ENCODE measurements at regions not wholly inside any gene's neighbourhood (a gene's known extent, or its start where the extent isn't known, plus 50 kb on each side); places are given as distances from the start of the nearest gene placed in this dataset.

DNA sequence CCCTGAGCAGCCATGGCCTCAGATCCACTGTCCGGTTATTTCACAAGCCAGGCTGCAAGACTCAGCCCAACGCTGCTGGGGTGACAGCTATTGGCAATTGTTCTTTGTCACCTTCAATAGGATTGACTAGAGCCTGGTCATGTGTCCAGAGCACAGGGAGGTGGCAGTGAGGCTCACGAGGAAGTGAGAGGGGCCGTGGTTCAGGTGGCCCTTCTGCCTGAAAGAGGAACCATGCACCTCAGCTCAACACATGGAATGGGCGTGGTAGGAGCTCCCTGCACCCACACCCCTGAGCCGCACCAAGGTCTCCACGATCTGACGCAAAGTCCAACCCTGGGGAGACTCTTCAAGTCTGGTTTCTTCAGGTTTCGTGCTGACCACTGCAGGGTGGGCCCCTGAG lies 184.8 kb upstream of the CDH4 start:
- Histone ChIP-seq H3K36me3 (ENCODE audit: insufficient read depth, low read length) (no peaks in the 10 kb centered on the region), H3K79me2 (ENCODE audit: insufficient read depth, low read depth, low read length) (no peaks in the 10 kb centered on the region), H3K9me2 (ENCODE audit: insufficient read depth, low read length) (no peaks in the 10 kb centered on the region), H3K4me3 (ENCODE audit: low read depth, low read length, poor library complexity, severe bottlenecking) (no peak overlapping the region), H3K4me2 (ENCODE audit: low read length) (no peak overlapping the region), H4K20me1 (ENCODE audit: insufficient read depth, low read length) (no peaks in the 10 kb centered on the region), H3K4me1 (ENCODE audit: insufficient read depth, low read length, poor library complexity, severe bottlenecking) (no peaks in the 10 kb centered on the region), H2AFZ (ENCODE audit: low read length) (no peak overlapping the region), H3K9me3 (ENCODE audit: low read length) (no peaks in the 10 kb centered on the region), H3K27ac (ENCODE audit: low read depth, low read length, poor library complexity, severe bottlenecking) (no peak overlapping the region)
- intact Hi-C loops (cut with micrococcal nuclease; ENCODE audit: unreplicated experiment), result no loop called here
- ChIA-PET CTCF (ENCODE audit: unreplicated experiment) (no interaction called here), POLR2A (no interaction called here)
- no peak for DNase-seq (ENCODE audit: low spot score)
- TF ChIP-seq, protein P1, sequence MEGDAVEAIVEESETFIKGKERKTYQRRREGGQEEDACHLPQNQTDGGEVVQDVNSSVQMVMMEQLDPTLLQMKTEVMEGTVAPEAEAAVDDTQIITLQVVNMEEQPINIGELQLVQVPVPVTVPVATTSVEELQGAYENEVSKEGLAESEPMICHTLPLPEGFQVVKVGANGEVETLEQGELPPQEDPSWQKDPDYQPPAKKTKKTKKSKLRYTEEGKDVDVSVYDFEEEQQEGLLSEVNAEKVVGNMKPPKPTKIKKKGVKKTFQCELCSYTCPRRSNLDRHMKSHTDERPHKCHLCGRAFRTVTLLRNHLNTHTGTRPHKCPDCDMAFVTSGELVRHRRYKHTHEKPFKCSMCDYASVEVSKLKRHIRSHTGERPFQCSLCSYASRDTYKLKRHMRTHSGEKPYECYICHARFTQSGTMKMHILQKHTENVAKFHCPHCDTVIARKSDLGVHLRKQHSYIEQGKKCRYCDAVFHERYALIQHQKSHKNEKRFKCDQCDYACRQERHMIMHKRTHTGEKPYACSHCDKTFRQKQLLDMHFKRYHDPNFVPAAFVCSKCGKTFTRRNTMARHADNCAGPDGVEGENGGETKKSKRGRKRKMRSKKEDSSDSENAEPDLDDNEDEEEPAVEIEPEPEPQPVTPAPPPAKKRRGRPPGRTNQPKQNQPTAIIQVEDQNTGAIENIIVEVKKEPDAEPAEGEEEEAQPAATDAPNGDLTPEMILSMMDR (conservative IDR thresholded peaks at IDR 0.05; ENCODE audit: low read length), result no peak
- TF ChIP-seq EZH2phosphoT487 (IDR thresholded peaks at IDR 0.05; ENCODE audit: borderline replicate concordance, low read depth, low read length), result no peak
- no TSS peak for BruUV-seq (replicated peaks)

DNA sequence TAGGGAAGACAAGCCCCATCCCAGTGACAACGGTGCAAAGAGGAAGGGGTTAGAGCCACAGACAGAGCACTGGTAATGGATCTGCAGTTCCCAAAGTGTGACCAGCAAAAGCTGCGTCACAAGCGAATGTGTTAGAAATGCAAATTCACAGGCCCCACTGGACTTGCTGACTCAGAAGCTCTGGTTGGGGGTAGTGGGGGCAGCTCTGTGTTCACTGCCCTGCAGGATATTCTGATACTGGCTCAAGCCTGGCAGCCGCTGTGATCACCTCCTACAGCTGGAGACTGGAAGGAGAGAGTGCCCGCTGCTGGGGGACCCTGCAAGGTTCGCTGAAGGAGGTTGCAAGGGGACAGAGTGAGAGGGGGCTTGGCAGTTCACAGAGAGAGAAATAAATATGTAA lies 179.7 kb upstream of the CDH4 start:
- no peaks in the 10 kb centered on the region for H3K79me2 ChIP-seq (ENCODE audit: insufficient read depth, low read depth, low read length)
- ChIA-PET POLR2A (no interaction called here), CTCF (ENCODE audit: unreplicated experiment) (no interaction called here)
- no peaks in the 10 kb centered on the region for H3K36me3 ChIP-seq (ENCODE audit: insufficient read depth, low read length)
- intact Hi-C loops (cut with micrococcal nuclease; ENCODE audit: unreplicated experiment), result no loop called here
- no TSS peak for BruUV-seq (replicated peaks)
- DNase-seq (ENCODE audit: low spot score), result no peak
- H3K4me2 ChIP-seq (ENCODE audit: low read length), result no peak overlapping the region
- no peak overlapping the region for H2AFZ ChIP-seq (ENCODE audit: low read length)
- no peaks in the 10 kb centered on the region for H3K9me3 ChIP-seq (ENCODE audit: low read length)
- H3K4me1 ChIP-seq (ENCODE audit: insufficient read depth, low read length, poor library complexity, severe bottlenecking), result no peaks in the 10 kb centered on the region
- H3K4me3 ChIP-seq (ENCODE audit: low read depth, low read length, poor library complexity, severe bottlenecking), result no peak overlapping the region
- H4K20me1 ChIP-seq (ENCODE audit: insufficient read depth, low read length), result no peaks in the 10 kb centered on the region
- TF ChIP-seq, protein P1 (conservative IDR thresholded peaks at IDR 0.05; ENCODE audit: low read length), result no peak
- no peak for TF ChIP-seq EZH2phosphoT487 (IDR thresholded peaks at IDR 0.05; ENCODE audit: borderline replicate concordance, low read depth, low read length)
- H3K27ac ChIP-seq (ENCODE audit: low read depth, low read length, poor library complexity, severe bottlenecking), result no peak overlapping the region
- H3K9me2 ChIP-seq (ENCODE audit: insufficient read depth, low read length), result no peaks in the 10 kb centered on the region

DNA sequence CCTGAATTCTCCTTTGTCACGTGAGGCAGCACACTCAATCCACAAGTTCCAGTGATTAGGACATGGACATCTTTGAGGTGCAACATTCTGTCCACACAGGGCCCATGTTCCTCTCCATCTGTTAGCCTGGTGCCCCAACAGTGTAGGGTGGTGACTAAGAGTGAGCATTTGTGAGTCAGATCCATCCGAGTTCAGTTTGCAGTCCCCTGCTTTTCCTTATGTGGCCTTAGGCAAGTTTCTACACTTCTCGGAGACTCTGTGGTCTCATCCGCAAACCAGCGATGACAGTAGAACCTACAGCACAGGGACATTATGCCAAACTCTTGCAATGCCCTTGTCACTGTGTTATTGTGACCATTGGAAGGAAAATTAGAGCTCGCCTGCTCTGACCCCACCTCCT lies 178.7 kb upstream of the CDH4 start:
- BruUV-seq (replicated peaks), result no TSS peak
- Histone ChIP-seq H3K9me2 (ENCODE audit: insufficient read depth, low read length) (no peaks in the 10 kb centered on the region), H3K4me3 (ENCODE audit: low read depth, low read length, poor library complexity, severe bottlenecking) (no peak overlapping the region), H3K36me3 (ENCODE audit: insufficient read depth, low read length) (no peaks in the 10 kb centered on the region), H3K27ac (ENCODE audit: low read depth, low read length, poor library complexity, severe bottlenecking) (no peak overlapping the region), H2AFZ (ENCODE audit: low read length) (no peak overlapping the region), H3K4me2 (ENCODE audit: low read length) (no peak overlapping the region), H3K4me1 (ENCODE audit: insufficient read depth, low read length, poor library complexity, severe bottlenecking) (no peaks in the 10 kb centered on the region), H4K20me1 (ENCODE audit: insufficient read depth, low read length) (no peaks in the 10 kb centered on the region), H3K9me3 (ENCODE audit: low read length) (no peaks in the 10 kb centered on the region), H3K79me2 (ENCODE audit: insufficient read depth, low read depth, low read length) (no peaks in the 10 kb centered on the region)
- CTCF ChIA-PET (ENCODE audit: unreplicated experiment), result no interaction called here
- DNase-seq (ENCODE audit: low spot score), result no peak
- no peak for TF ChIP-seq EZH2phosphoT487 (IDR thresholded peaks at IDR 0.05; ENCODE audit: borderline replicate concordance, low read depth, low read length)
- TF ChIP-seq, protein P1 (conservative IDR thresholded peaks at IDR 0.05; ENCODE audit: low read length), result no peak
- intact Hi-C loops (cut with micrococcal nuclease; ENCODE audit: unreplicated experiment), result no loop called here
- POLR2A ChIA-PET, result interaction anchor here (0.9 kb wide), 1 partner anchor 435 kb away, joined by 3 read pairs; no protein-coding TSS in a partner anchor

Data from OCI-LY7 (cell line).